ENCODE measurements at regions not wholly inside any gene's neighbourhood (a gene's known extent, or its start where the extent isn't known, plus 50 kb on each side); places are given as distances from the start of the nearest gene placed in this dataset.
A peak's percentile ranks its signal among the peaks of the same experiment; 100 is the strongest.

- Histone ChIP-seq H3K27ac (ENCODE audit: low read depth, low read length) (no peak overlapping the region), H3K4me1 (ENCODE audit: control insufficient read depth, insufficient read depth, low read length) (no peaks in the 10 kb centered on the region), H3K9me3 (ENCODE audit: control insufficient read depth, low read length) (no peaks in the 10 kb centered on the region), H3K9ac (ENCODE audit: extremely low read depth, low read length, poor library complexity, severe bottlenecking) (no peak overlapping the region), H3K27me3 (ENCODE audit: control insufficient read depth, insufficient read depth, low read length, poor library complexity, severe bottlenecking) (no peaks in the 10 kb centered on the region), H3K36me3 (ENCODE audit: control insufficient read depth, insufficient read depth, low read length) (no peaks in the 10 kb centered on the region), H3K4me3 (ENCODE audit: low read length) (no peak overlapping the region)
- Mint-ChIP-seq H3K4me3 (no peak overlapping the region), H3K4me1 (no peaks in the 10 kb centered on the region), H3K27me3 (ENCODE audit: insufficient read depth) (no peaks in the 10 kb centered on the region), H3K9me3 (peaks cover 6% of the 10 kb centered on the region), H3K36me3 (ENCODE audit: low read depth) (no peaks in the 10 kb centered on the region), H3K27ac (no peak overlapping the region)
- TF ChIP-seq CTCF (conservative IDR thresholded peaks at IDR 0.05) = no peak
- DNase-seq = no peak
These were observed 696.9 kb upstream of the FBXO33 start for GRCh38 chr14:40129159-40129558.

DNA sequence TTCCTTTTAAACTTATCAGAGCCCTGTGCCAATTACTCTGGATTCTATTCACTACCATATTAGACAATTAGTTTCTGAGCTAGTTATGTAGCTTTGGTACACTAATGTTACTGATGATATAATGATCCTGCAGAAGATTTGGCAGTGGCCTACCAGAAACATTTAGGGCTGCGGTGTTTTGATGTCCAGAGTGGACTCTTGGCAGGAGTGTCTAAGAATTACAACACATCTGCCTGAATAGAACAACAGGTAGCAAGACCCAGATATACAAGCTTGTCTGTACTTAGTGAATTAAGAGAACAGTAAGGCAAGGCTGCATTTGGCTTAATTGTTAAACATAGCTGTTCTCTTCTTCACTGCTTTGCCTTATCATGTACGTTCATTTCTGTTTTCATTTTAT lies 691.6 kb upstream of the FBXO33 start:
- H3K4me3 ChIP-seq (ENCODE audit: low read length) = no peak overlapping the region
- peaks cover 9% of the 10 kb centered on the region for H3K4me1 Mint-ChIP-seq
- H3K9me3 ChIP-seq (ENCODE audit: control insufficient read depth, low read length) = no peaks in the 10 kb centered on the region
- H3K4me3 Mint-ChIP-seq = no peak overlapping the region
- no peak overlapping the region for H3K27ac Mint-ChIP-seq
- no peak overlapping the region for H3K27ac ChIP-seq (ENCODE audit: low read depth, low read length)
- peaks cover 6% of the 10 kb centered on the region for H3K9me3 Mint-ChIP-seq
- TF ChIP-seq CTCF (conservative IDR thresholded peaks at IDR 0.05) = no peak
- no peaks in the 10 kb centered on the region for H3K27me3 Mint-ChIP-seq (ENCODE audit: insufficient read depth)
- H3K36me3 Mint-ChIP-seq (ENCODE audit: low read depth) = no peaks in the 10 kb centered on the region
- peaks cover 4% of the 10 kb centered on the region for H3K4me1 ChIP-seq (ENCODE audit: control insufficient read depth, insufficient read depth, low read length)
- no peak overlapping the region for H3K9ac ChIP-seq (ENCODE audit: extremely low read depth, low read length, poor library complexity, severe bottlenecking)
- 96 to 100% methylated on average over 2 of the region's 2 CpGs for WGBS, 2 experiments (ENCODE audit: insufficient coverage in 1 of 2, insufficient read length in 1 of 2)
- no peaks in the 10 kb centered on the region for H3K36me3 ChIP-seq (ENCODE audit: control insufficient read depth, insufficient read depth, low read length)
- DNase-seq = no peak
- no peaks in the 10 kb centered on the region for H3K27me3 ChIP-seq (ENCODE audit: control insufficient read depth, insufficient read depth, low read length, poor library complexity, severe bottlenecking)

DNA sequence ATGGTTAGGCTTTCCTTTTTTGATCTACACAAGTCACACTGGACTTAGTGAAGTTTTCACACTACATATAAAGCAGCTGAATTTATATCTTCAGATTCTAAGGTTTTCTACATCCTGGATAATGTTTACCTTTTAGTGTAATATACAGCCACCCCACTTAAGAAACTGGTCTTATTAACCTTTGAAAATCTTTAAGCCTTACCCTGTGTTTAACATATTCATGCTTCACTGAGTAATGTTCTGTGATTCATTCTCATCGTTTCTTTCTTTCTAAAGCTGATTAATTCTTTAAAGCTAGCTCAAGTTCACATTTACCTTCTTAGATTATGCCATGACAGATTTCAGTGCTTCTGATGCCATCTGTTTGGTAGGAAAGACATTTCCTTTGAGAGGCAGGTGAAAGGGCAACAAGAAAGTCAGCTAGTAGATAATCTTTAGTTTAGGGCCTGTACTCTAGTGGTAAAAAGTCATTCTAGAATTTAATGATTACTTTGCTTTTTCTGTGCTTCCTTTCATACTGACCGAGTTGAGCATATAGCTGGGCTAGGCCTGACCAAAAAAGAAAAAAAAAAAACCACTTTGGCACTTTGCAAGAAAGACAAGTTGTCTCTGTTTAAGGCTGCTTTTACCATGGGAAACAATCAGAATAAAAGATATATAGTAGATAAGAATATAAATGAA lies 690.9 kb upstream of the FBXO33 start:
- Mint-ChIP-seq H3K9me3 (peaks cover 8% of the 10 kb centered on the region), H3K27me3 (ENCODE audit: insufficient read depth) (no peaks in the 10 kb centered on the region), H3K4me3 (no peak overlapping the region), H3K27ac (no peak overlapping the region), H3K4me1 (peaks cover 9% of the 10 kb centered on the region), H3K36me3 (ENCODE audit: low read depth) (no peaks in the 10 kb centered on the region)
- H3K4me3 ChIP-seq (ENCODE audit: low read length) = peak overlapping the region; percentile 2
- no peak for DNase-seq
- no peaks in the 10 kb centered on the region for H3K36me3 ChIP-seq (ENCODE audit: control insufficient read depth, insufficient read depth, low read length)
- peaks cover 4% of the 10 kb centered on the region for H3K4me1 ChIP-seq (ENCODE audit: control insufficient read depth, insufficient read depth, low read length)
- peak overlapping the region; percentile 75 for H3K27ac ChIP-seq (ENCODE audit: low read depth, low read length)
- no peaks in the 10 kb centered on the region for H3K27me3 ChIP-seq (ENCODE audit: control insufficient read depth, insufficient read depth, low read length, poor library complexity, severe bottlenecking)
- WGBS, 2 experiments (ENCODE audit: insufficient coverage in 1 of 2, insufficient read length in 1 of 2) = 41 to 83% methylated on average over 1 to 2 of the region's 2 CpGs
- H3K9me3 ChIP-seq (ENCODE audit: control insufficient read depth, low read length) = no peaks in the 10 kb centered on the region
- no peak for TF ChIP-seq CTCF (conservative IDR thresholded peaks at IDR 0.05)
- H3K9ac ChIP-seq (ENCODE audit: extremely low read depth, low read length, poor library complexity, severe bottlenecking) = no peak overlapping the region
